ENCODE measurements at regions not wholly inside any gene's neighbourhood (a gene's known extent, or its start where the extent isn't known, plus 50 kb on each side); places are given as distances from the start of the nearest gene placed in this dataset.

DNA sequence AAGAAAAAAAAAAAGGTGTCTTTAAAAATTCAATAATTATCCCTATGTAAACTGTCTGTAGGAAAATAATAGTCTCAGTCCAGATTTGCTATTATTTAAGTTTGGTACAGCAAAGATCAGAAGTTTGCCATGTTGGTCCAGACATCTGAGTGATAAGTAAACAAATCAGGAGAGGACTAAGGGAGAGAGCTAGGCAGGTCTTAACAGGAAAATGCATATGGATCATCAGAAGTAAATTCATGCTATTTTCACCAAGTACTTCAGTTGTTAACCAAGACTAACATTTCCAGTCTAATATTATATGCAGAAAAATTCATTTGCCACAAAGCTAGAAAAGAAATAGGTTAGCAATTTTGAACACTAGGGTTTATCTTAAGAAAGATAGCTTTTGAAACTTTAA lies 95.0 kb upstream of the STK17B start:
- Histone ChIP-seq H3K4me3 (no peak overlapping the region), H3K27ac (peak overlapping the region in 1 of 2 donors; percentile 7), H3K9me3 (no peaks in the 10 kb centered on the region), H3K27me3 (no peaks in the 10 kb centered on the region), H3K4me1 (peaks cover 0 to 35% (median 19%) of the 10 kb centered on the region in 4 donors), H3K36me3 (no peaks in the 10 kb centered on the region)
- TF ChIP-seq CTCF (IDR thresholded peaks at IDR 0.05), result no peak
- intact Hi-C loops (cut with DNase I; ENCODE audit: low total_unique reads), result no loop called here
- no peak for DNase-seq

DNA sequence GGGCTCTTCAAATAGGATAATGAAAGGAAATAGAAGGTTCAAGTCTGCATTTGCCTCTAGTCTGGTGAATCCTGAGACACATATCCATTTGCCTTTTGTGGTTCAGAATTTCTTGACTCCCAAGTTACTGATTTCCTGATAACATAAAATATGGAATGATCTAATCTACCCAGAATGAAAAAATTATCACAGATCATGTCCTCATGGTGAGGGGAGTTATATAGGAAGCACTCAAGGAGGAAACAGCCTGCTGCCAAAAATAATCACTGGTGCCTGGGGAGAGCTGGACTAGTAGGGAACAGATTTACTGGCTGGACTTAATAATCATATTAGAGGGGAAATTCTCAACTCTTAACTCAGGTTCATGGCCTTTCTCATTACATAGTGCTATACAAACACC lies 95.5 kb upstream of the STK17B start:
- Histone ChIP-seq H3K27ac (peak overlapping the region in 1 of 2 donors; percentile 7), H3K4me1 (peaks cover 0 to 35% (median 19%) of the 10 kb centered on the region in 4 donors), H3K27me3 (no peaks in the 10 kb centered on the region), H3K36me3 (no peaks in the 10 kb centered on the region), H3K9me3 (no peaks in the 10 kb centered on the region), H3K4me3 (no peak overlapping the region)
- no peak for TF ChIP-seq CTCF (IDR thresholded peaks at IDR 0.05)
- no peak for DNase-seq
- intact Hi-C loops (cut with DNase I; ENCODE audit: low total_unique reads), result no loop called here

DNA sequence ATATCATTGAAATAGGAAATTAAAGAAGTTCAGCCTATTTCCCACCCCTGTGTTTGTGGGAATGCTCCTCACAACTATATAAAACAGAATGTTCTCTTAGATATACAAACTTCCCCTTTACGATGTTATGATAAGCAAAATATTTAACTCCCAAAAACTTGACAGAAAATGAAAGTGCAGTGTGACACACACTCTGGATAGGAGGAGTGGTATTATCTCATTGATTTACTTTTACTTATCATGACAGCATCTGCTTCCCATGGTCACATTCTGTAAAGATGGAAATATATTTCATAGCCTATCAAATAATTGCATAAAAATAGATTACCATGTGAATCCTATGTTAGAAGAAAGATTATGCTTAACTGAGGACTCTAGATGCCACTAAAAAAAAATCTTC lies 96.6 kb upstream of the STK17B start:
- Histone ChIP-seq H3K27me3 (no peaks in the 10 kb centered on the region), H3K4me1 (peaks cover 0 to 35% (median 19%) of the 10 kb centered on the region in 4 donors), H3K36me3 (no peaks in the 10 kb centered on the region), H3K9me3 (no peaks in the 10 kb centered on the region), H3K4me3 (no peak overlapping the region), H3K27ac (peak overlapping the region; percentile 28 to 37)
- intact Hi-C loops (cut with DNase I; ENCODE audit: low total_unique reads), result no loop called here
- no peak for DNase-seq
- TF ChIP-seq CTCF (IDR thresholded peaks at IDR 0.05), result no peak

GRCh38 chr2:196268538-196269338 lies 97.4 kb upstream of the STK17B start:
- intact Hi-C loops (cut with DNase I; ENCODE audit: low total_unique reads), result no loop called here
- H3K4me3 ChIP-seq, result no peak overlapping the region
- peak overlapping the region; percentile 28 to 37 for H3K27ac ChIP-seq
- TF ChIP-seq CTCF (IDR thresholded peaks at IDR 0.05), result no peak
- H3K4me1 ChIP-seq, result peaks cover 0 to 42% (median 19%) of the 10 kb centered on the region in 4 donors
- H3K27me3 ChIP-seq, result no peaks in the 10 kb centered on the region
- H3K9me3 ChIP-seq, result no peaks in the 10 kb centered on the region
- DNase-seq, result no peak
- H3K36me3 ChIP-seq, result no peaks in the 10 kb centered on the region

- H3K4me1 ChIP-seq, result peaks cover 0 to 70% (median 22%) of the 10 kb centered on the region in 4 donors
- no peak overlapping the region for H3K4me3 ChIP-seq
These were observed 100.4 kb upstream of the STK17B start for GRCh38 chr2:196271795-196272194.

More at GRCh38 chr2:196271795-196272194, 100.4 kb upstream of the STK17B start:
- H3K27me3 ChIP-seq, result no peaks in the 10 kb centered on the region
- intact Hi-C loops (cut with DNase I; ENCODE audit: low total_unique reads), result no loop called here
- no peak for TF ChIP-seq CTCF (IDR thresholded peaks at IDR 0.05)
- DNase-seq, result no peak
- H3K27ac ChIP-seq, result no peak overlapping the region
- no peaks in the 10 kb centered on the region for H3K9me3 ChIP-seq
- H3K36me3 ChIP-seq, result no peaks in the 10 kb centered on the region

Data from tibial artery (tissue), 4 donors.